Ovary (tissue), 1 donor: ENCODE measurements at regions not wholly inside any gene's neighbourhood (a gene's known extent, or its start where the extent isn't known, plus 50 kb on each side); places are given as distances from the start of the nearest gene placed in this dataset.

Source experiments
- EP300 ChIP-seq: sonication (generic); formaldehyde crosslinking; IDR thresholded peaks from one replicate; pipeline ENCODE4 v1.6.1; 2017; ENCODE audit warnings: antibody characterized with exemption
- POLR2A ChIP-seq: fragments of 450-650 bp; IDR thresholded peaks from one replicate; pipeline ENCODE4 v1.6.1; 2017; ENCODE audit warnings: antibody characterized with exemption, mild to moderate bottlenecking, moderate library complexity

DNA sequence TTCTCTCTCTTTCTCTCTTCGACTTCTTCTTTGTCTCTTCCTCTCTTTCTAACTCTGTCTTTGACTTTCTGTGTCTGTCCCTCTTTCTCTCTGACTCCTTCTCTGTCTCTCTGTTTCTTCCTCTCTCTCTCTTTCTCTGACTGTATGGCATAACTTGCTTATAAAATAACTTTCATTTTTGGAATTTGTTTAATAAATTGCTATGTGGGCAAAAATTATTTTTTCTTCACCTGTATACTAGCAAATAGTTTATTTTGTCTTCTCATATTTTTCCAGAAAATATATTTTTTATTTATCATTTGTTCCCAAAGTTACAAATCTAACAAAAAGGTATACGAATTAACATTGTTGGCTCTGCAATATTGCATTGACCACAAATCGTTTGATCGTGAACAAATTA lies 305.7 kb upstream of the FAM98A start:
- TF ChIP-seq POLR2A, result no peak
- no peak for TF ChIP-seq EP300
